ENCODE measurements at regions not wholly inside any gene's neighbourhood (a gene's known extent, or its start where the extent isn't known, plus 50 kb on each side); places are given as distances from the start of the nearest gene placed in this dataset.
A peak's percentile ranks its signal among the peaks of the same experiment; 100 is the strongest.

DNA sequence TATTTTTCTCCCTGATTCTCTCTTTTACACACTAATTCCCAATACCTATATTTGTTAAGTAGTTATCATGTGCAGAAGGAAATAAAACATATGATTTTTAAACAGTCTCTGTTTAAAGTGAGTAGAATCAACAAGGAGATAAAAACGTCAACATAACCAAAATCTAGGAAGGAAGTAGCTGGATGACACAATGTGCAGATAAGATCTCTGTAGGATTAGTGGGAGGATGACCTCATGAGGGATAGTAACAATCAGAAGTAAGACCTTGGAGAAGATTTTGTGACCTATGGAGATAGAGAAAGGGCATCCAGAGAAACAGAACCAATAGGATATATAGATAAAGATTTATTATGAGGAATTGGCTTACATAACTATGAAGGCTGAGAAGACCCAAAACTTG is 262.6 kb upstream of the CDH11 start:
- no peak overlapping the region for H3K27ac Mint-ChIP-seq
- H3K9me3 Mint-ChIP-seq: peaks cover 18% of the 10 kb centered on the region
- H3K27me3 Mint-ChIP-seq (ENCODE audit: insufficient read depth): no peaks in the 10 kb centered on the region
- H3K36me3 Mint-ChIP-seq (ENCODE audit: low read depth): peaks cover 26% of the 10 kb centered on the region
- peaks cover 27% of the 10 kb centered on the region for H3K4me1 Mint-ChIP-seq (ENCODE audit: low read depth)
- peak; percentile 45 for DNase-seq
- no peak overlapping the region for H3K4me3 Mint-ChIP-seq
- TF ChIP-seq, protein P1, sequence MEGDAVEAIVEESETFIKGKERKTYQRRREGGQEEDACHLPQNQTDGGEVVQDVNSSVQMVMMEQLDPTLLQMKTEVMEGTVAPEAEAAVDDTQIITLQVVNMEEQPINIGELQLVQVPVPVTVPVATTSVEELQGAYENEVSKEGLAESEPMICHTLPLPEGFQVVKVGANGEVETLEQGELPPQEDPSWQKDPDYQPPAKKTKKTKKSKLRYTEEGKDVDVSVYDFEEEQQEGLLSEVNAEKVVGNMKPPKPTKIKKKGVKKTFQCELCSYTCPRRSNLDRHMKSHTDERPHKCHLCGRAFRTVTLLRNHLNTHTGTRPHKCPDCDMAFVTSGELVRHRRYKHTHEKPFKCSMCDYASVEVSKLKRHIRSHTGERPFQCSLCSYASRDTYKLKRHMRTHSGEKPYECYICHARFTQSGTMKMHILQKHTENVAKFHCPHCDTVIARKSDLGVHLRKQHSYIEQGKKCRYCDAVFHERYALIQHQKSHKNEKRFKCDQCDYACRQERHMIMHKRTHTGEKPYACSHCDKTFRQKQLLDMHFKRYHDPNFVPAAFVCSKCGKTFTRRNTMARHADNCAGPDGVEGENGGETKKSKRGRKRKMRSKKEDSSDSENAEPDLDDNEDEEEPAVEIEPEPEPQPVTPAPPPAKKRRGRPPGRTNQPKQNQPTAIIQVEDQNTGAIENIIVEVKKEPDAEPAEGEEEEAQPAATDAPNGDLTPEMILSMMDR (IDR thresholded peaks at IDR 0.05): no peak

DNA sequence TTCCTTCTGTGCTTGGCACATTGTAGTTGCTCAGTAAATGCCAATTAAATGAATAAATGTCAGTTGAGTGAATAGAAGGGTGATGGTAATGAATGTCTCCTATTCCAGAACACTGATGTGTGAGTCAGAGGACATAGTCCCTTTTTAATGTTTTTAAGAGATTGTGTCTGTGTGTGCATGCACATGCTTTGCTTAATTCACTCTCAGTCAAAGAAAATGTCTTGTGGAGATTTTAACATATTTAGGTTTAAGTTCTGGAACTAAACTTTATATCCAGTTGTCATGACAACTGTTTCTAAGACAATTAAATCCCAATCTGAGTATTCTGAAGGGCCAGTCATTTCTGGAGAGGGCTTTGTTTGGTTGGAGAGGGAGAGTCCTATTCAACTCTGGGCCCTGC is 255.3 kb upstream of the CDH11 start:
- no peak overlapping the region; the same call in 1 of the 2 replicates for H3K4me3 Mint-ChIP-seq
- no peaks in the 10 kb centered on the region for H3K27me3 Mint-ChIP-seq (ENCODE audit: insufficient read depth)
- H3K36me3 Mint-ChIP-seq (ENCODE audit: low read depth): no peaks in the 10 kb centered on the region
- TF ChIP-seq, protein P1 (IDR thresholded peaks at IDR 0.05): no peak
- peaks cover 50% of the 10 kb centered on the region for H3K4me1 Mint-ChIP-seq (ENCODE audit: low read depth)
- H3K9me3 Mint-ChIP-seq: no peaks in the 10 kb centered on the region
- DNase-seq: peak; percentile 54
- peak overlapping the region; percentile 72 for H3K27ac Mint-ChIP-seq

DNA sequence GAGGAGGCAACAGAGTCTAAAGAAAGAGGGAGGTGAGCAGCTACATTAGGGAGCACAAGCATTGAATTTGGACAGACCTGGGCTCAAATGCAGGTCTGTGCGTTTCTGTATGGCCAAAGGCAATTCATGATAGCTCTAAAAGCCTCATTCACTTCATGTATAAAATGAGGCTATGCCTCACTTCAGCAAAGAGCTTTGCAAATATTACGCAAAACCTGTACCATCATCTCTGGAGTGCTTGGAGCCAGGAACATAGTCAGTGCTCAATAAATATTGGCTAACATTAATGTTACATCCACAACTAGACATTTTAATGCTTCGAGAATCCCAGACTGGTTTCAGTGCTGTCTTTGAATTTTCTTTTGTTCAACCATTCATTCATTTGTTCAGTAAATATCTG is 254.7 kb upstream of the CDH11 start:
- Mint-ChIP-seq H3K4me1 (ENCODE audit: low read depth) (peaks cover 54% of the 10 kb centered on the region), H3K36me3 (ENCODE audit: low read depth) (no peaks in the 10 kb centered on the region), H3K4me3 (no peak overlapping the region; the same call in 1 of the 2 replicates), H3K27ac (peak overlapping the region; percentile 74), H3K27me3 (ENCODE audit: insufficient read depth) (no peaks in the 10 kb centered on the region), H3K9me3 (no peaks in the 10 kb centered on the region)
- no peak for DNase-seq
- TF ChIP-seq, protein P1 (IDR thresholded peaks at IDR 0.05): no peak

DNA sequence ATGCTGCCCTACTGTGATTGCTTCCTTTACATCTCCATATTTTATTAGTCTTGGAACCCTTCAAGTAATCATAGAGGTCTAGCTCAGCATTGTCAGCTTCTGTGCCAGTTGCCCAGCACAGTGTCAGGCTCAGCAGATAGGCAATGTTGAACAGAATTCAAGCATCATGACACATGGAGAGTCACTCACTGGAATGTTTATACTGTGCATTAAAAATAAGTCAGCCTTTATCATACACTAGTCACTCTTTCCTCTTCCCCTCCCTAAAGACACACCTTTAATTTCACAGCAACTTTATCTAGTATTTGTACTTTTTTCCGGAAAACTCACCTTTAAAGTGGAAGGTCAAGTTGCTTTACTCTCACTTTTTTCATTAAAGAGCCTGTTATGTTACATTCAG is 253.8 kb upstream of the CDH11 start:
- TF ChIP-seq, protein P1 (IDR thresholded peaks at IDR 0.05): no peak
- Mint-ChIP-seq H3K4me3 (peak overlapping the region; percentile 13; the same call in 1 of the 2 replicates), H3K36me3 (ENCODE audit: low read depth) (no peaks in the 10 kb centered on the region), H3K27ac (peak overlapping the region; percentile 74), H3K4me1 (ENCODE audit: low read depth) (peaks cover 54% of the 10 kb centered on the region), H3K9me3 (no peaks in the 10 kb centered on the region), H3K27me3 (ENCODE audit: insufficient read depth) (no peaks in the 10 kb centered on the region)
- DNase-seq: peak; percentile 48

DNA sequence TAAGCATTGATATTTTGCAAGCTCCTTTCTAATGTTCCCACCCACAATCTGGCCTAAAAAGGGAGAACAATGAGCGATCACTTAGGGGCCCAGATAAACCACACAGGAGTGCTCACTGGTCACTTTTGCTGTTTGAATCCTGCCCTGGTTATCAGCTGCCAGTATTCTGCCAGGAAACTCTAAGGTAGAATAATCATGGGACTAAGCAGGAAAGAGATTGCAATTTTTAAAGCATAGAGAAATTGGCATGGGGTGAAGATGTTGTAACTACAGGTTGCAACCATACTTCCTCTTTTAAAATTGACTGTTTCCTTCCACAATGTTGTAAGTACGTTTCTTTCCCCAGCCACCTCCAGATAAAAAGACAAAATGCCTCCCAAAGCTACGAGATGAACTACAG is 251.2 kb upstream of the CDH11 start:
- TF ChIP-seq, protein P1 (IDR thresholded peaks at IDR 0.05): no peak
- no peaks in the 10 kb centered on the region for H3K27me3 Mint-ChIP-seq (ENCODE audit: insufficient read depth)
- no peak for DNase-seq
- no peaks in the 10 kb centered on the region for H3K9me3 Mint-ChIP-seq
- no peak overlapping the region for H3K27ac Mint-ChIP-seq
- H3K36me3 Mint-ChIP-seq (ENCODE audit: low read depth): no peaks in the 10 kb centered on the region
- no peak overlapping the region for H3K4me3 Mint-ChIP-seq
- peaks cover 54% of the 10 kb centered on the region for H3K4me1 Mint-ChIP-seq (ENCODE audit: low read depth)

DNA sequence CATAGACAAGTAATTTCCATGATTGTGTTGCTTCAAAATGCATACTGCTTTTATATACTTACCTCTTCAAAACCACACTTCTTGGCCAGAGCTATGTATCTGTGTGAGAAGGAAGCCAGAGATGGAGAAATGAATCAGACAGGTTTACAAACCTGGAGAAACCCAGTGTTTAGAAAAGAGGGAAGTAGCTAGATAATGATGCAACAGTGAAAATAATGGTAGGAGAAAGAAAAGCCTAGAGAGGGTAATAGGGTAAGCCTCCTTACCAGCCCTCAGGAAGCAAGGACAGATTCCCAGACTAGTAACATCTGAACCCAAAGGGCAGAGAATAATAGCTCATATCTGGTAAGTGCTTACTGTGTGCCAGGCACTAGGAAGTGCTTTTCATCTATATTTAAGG is 250.3 kb upstream of the CDH11 start:
- Mint-ChIP-seq H3K27ac (no peak overlapping the region), H3K4me3 (no peak overlapping the region), H3K4me1 (ENCODE audit: low read depth) (peaks cover 48% of the 10 kb centered on the region), H3K9me3 (no peaks in the 10 kb centered on the region), H3K36me3 (ENCODE audit: low read depth) (no peaks in the 10 kb centered on the region), H3K27me3 (ENCODE audit: insufficient read depth) (no peaks in the 10 kb centered on the region)
- no peak for DNase-seq
- TF ChIP-seq, protein P1 (IDR thresholded peaks at IDR 0.05): no peak
